ENCODE measurements at regions not wholly inside any gene's neighbourhood (a gene's known extent, or its start where the extent isn't known, plus 50 kb on each side); places are given as distances from the start of the nearest gene placed in this dataset.

DNA sequence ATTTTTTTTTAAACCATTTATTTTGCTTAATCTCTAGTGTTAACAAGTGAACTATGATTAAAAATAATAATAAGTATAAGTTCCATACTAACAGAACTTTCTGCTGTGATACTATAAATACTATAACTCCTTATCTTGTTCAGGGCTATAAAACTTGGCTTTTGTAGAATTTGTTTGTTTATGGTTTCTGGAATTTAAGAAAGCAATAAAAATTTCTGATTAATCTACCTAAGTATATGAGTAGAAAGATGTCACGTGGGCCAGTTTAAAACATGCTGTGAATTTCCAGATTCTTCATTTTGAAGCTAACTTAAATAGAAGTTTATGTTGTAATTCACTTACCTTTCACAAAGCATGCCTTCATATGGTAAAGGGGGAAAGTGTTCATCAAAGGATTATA, 1236.3 kb upstream of the ACVR2A start:
- Histone ChIP-seq H3K27ac (ENCODE audit: low read length in 2 of 2) (no peak overlapping the region), H3K27me3 (replicated peaks in 1 of 4; ENCODE audit: control extremely low read depth in 1 of 4, control insufficient read depth in 3 of 4, insufficient read depth in 4 of 4, low read length in 3 of 4) (no peaks in the 10 kb centered on the region), H3K79me2 (ENCODE audit: control insufficient read depth, insufficient read depth, low read length) (no peaks in the 10 kb centered on the region), H2AFZ (ENCODE audit: insufficient read depth, low read depth, low read length, poor library complexity, severe bottlenecking) (no peak overlapping the region), H3K4me3 (ENCODE audit: control extremely low read depth in 1 of 5, extremely low read depth in 1 of 5, insufficient read depth in 1 of 5, low read depth in 2 of 5, low read length in 4 of 5) (no peak overlapping the region), H4K20me1 (ENCODE audit: control insufficient read depth, insufficient read depth, low read length, poor library complexity, severe bottlenecking) (no peaks in the 10 kb centered on the region), H3K4me1 (ENCODE audit: control insufficient read depth in 2 of 2, insufficient read depth in 2 of 2, low read length in 2 of 2) (no peaks in the 10 kb centered on the region), H3K36me3 (replicated peaks in 1 of 2; ENCODE audit: control extremely low read depth in 1 of 2, control insufficient read depth in 1 of 2, extremely low read depth in 1 of 2, insufficient read depth in 2 of 2, low read length in 1 of 2) (no peaks in the 10 kb centered on the region), H3K9me3 (ENCODE audit: control extremely low read depth in 1 of 3, control insufficient read depth in 2 of 3, insufficient read depth in 1 of 3, low read length in 2 of 3) (no peaks in the 10 kb centered on the region), H3K4me2 (replicated peaks; ENCODE audit: low read depth, low read length, poor library complexity, severe bottlenecking) (no peak overlapping the region), H3K9ac (ENCODE audit: low read length) (no peak overlapping the region)
- intact Hi-C loops (cut with micrococcal nuclease): no loop called here
- Mint-ChIP-seq H3K9me3 (ENCODE audit: insufficient read depth) (no peaks in the 10 kb centered on the region), H3K4me1 (no peaks in the 10 kb centered on the region), H3K27me3 (no peaks in the 10 kb centered on the region), H3K27ac (no peak overlapping the region), H3K4me3 (no peak overlapping the region)
- ChIA-PET CTCF (no interaction called here), POLR2A (no interaction called here)
- DNase-seq (no peak), ATAC-seq (ENCODE audit: low read depth) (no peak)
- TF ChIP-seq, protein P1, sequence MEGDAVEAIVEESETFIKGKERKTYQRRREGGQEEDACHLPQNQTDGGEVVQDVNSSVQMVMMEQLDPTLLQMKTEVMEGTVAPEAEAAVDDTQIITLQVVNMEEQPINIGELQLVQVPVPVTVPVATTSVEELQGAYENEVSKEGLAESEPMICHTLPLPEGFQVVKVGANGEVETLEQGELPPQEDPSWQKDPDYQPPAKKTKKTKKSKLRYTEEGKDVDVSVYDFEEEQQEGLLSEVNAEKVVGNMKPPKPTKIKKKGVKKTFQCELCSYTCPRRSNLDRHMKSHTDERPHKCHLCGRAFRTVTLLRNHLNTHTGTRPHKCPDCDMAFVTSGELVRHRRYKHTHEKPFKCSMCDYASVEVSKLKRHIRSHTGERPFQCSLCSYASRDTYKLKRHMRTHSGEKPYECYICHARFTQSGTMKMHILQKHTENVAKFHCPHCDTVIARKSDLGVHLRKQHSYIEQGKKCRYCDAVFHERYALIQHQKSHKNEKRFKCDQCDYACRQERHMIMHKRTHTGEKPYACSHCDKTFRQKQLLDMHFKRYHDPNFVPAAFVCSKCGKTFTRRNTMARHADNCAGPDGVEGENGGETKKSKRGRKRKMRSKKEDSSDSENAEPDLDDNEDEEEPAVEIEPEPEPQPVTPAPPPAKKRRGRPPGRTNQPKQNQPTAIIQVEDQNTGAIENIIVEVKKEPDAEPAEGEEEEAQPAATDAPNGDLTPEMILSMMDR (IDR thresholded peaks at IDR 0.05): no peak
- no peak for TF ChIP-seq EZH2 (IDR thresholded peaks at IDR 0.05; ENCODE audit: borderline replicate concordance, insufficient read depth, low read depth, low read length, poor library complexity, severe bottlenecking)
- WGBS (ENCODE audit: insufficient coverage): no CpG with 5 or more reads among the region's 1 CpG

DNA sequence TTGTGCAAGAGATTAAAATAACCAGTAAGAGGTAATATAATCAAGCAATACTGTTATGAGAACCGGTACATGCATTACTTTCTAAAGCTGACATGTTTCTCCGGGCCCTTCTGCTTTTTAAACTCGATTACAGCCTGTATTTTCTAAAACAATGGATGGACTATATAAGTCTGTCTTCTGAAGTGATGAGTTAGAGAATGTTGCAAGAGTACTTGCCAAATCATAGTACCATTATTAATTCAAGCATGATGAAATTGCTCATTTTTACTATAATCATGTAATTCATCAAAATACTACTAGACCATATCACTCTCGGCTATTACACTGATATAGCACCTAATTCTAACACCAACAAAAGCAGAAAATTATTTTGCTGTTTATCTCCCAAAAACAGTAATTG, 1240.3 kb upstream of the ACVR2A start:
- intact Hi-C loops (cut with micrococcal nuclease): no loop called here
- no peak overlapping the region for H3K27ac ChIP-seq (ENCODE audit: low read length in 2 of 2)
- POLR2A ChIA-PET: no interaction called here

More for the DNA sequence above, 1240.3 kb upstream of the ACVR2A start:
- H3K79me2 ChIP-seq (ENCODE audit: control insufficient read depth, insufficient read depth, low read length): no peaks in the 10 kb centered on the region
- no peaks in the 10 kb centered on the region for H3K4me1 Mint-ChIP-seq
- DNase-seq (no peak), ATAC-seq (ENCODE audit: low read depth) (no peak)
- H3K4me1 ChIP-seq (ENCODE audit: control insufficient read depth in 2 of 2, insufficient read depth in 2 of 2, low read length in 2 of 2): no peaks in the 10 kb centered on the region
- H3K9me3 Mint-ChIP-seq (ENCODE audit: insufficient read depth): no peaks in the 10 kb centered on the region
- H3K4me3 ChIP-seq (ENCODE audit: control extremely low read depth in 1 of 5, extremely low read depth in 1 of 5, insufficient read depth in 1 of 5, low read depth in 2 of 5, low read length in 4 of 5): no peak overlapping the region
- no peaks in the 10 kb centered on the region for H3K27me3 Mint-ChIP-seq
- H4K20me1 ChIP-seq (ENCODE audit: control insufficient read depth, insufficient read depth, low read length, poor library complexity, severe bottlenecking): no peaks in the 10 kb centered on the region
- H3K4me3 Mint-ChIP-seq: no peak overlapping the region
- CTCF ChIA-PET: no interaction called here
- H3K27me3 ChIP-seq (replicated peaks in 1 of 4; ENCODE audit: control extremely low read depth in 1 of 4, control insufficient read depth in 3 of 4, insufficient read depth in 4 of 4, low read length in 3 of 4): no peaks in the 10 kb centered on the region
- H3K4me2 ChIP-seq (replicated peaks; ENCODE audit: low read depth, low read length, poor library complexity, severe bottlenecking): no peak overlapping the region
- H3K9ac ChIP-seq (ENCODE audit: low read length): no peak overlapping the region
- H2AFZ ChIP-seq (ENCODE audit: insufficient read depth, low read depth, low read length, poor library complexity, severe bottlenecking): no peak overlapping the region
- no peak overlapping the region for H3K27ac Mint-ChIP-seq
- no CpG with 5 or more reads among the region's 4 CpGs for WGBS (ENCODE audit: insufficient coverage)
- H3K9me3 ChIP-seq (ENCODE audit: control extremely low read depth in 1 of 3, control insufficient read depth in 2 of 3, insufficient read depth in 1 of 3, low read length in 2 of 3): no peaks in the 10 kb centered on the region
- H3K36me3 ChIP-seq (replicated peaks in 1 of 2; ENCODE audit: control extremely low read depth in 1 of 2, control insufficient read depth in 1 of 2, extremely low read depth in 1 of 2, insufficient read depth in 2 of 2, low read length in 1 of 2): no peaks in the 10 kb centered on the region
- TF ChIP-seq, protein P1 (IDR thresholded peaks at IDR 0.05): no peak
- no peak for TF ChIP-seq EZH2 (IDR thresholded peaks at IDR 0.05; ENCODE audit: borderline replicate concordance, insufficient read depth, low read depth, low read length, poor library complexity, severe bottlenecking)
